Activated CD4-positive, alpha-beta T cell treated with anti-CD3 and anti-CD28 coated beads for 24 hours (primary cell): ENCODE measurements at regions not wholly inside any gene's neighbourhood (a gene's known extent, or its start where the extent isn't known, plus 50 kb on each side); places are given as distances from the start of the nearest gene placed in this dataset.

Experiments
- DNase-seq, 2 donors: peaks; one replicate each; pipeline ENCODE4 v3.0.0-alpha.2; 2020; ENCODE audit warnings: low read depth in 2 of 2

- DNase-seq: no peak
These were observed 160.3 kb downstream of the PTEN start for GRCh38 chr10:88023676-88024075.

DNA sequence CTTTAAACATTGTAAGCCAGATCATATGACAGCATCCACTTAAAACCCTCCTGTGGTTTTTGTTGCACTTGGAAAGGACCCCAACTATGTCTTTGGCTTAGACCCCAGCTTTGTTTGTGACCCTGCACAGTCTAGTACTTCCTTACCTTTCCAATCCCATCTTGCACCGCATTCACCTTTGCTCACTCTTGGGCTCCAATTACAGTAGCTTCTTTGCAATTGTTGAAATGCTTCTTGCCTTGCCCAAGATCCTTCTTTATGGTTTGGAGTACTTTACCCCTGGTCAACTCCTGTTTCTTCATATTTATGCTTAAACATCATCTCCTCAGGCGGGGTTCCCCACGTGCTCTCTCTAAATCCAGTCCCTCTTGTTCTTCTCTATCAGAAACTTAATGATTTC, 162.6 kb downstream of the PTEN start:
- DNase-seq: no peak

GRCh38 chr10:88027570-88027969, 164.1 kb downstream of the PTEN start:
- DNase-seq: no peak

- DNase-seq: no peak
These were observed 164.6 kb downstream of the PTEN start for GRCh38 chr10:88028072-88028471.

- no peak for DNase-seq
These were observed 165.2 kb downstream of the PTEN start for GRCh38 chr10:88028654-88029053.

DNA sequence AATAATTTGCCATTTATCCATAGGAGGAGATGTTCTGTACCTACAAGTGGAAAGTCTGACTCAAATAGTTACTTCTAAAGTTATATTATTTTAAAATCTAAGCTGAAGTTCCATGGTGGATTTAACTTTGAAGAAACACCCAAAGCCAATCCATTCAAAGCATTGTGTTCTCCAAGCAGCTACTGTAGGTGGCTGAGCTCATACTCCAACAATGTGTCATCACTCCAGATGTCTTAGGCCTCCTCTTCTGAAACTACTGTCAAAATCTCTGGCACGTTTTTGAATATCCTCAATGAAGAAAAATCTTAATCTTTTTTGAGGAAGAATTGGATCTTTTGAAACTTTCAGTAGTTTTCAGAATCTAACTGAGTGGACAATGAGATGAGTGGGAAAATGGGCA, 169.1 kb downstream of the PTEN start:
- DNase-seq: no peak

- DNase-seq: no peak
These were observed 170.0 kb downstream of the PTEN start for GRCh38 chr10:88033385-88033784.

DNA sequence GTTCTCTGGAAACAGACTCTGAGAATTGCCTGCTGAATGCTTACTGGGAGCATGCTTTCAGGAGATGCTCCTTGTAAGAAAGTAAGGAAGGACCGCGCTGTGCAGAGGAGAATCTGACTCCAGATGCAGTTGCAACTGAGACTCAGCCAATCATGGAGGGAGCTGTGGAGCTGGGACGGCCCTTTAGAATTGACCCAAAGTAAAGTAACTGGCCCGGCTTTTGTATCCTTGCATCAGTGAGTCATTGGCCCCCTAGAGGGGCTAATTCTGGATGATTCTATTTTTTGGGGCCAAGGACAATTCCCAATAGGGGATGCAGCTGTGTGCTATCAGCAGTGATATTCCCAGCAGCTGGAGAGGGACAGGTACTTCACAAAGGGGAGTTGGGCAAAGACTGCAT, 170.4 kb downstream of the PTEN start:
- DNase-seq: no peak

DNA sequence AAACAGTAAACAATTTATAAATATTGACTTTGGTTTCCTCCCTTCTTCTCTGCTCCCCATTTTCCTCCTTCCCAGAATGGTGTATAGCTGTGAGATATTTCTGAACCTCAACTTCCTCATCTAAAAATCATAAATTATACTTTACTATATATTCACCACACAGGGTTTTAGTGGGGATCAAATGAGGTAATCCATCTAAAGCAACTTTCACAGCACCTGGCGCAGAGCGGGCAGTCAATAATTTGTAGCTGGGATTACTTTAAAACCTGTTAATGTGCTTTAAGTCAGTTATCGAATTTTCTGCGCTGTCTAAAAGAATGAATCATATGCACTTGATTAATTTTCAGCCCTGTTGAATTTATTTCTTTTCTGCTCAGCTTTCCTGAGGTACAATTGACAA, 172.7 kb downstream of the PTEN start:
- DNase-seq: no peak

- no peak for DNase-seq
These were observed 174.2 kb downstream of the PTEN start for GRCh38 chr10:88037623-88038022.

GRCh38 chr10:88038268-88038667, 174.8 kb downstream of the PTEN start:
- DNase-seq: no peak

- no peak for DNase-seq
These were observed 176.2 kb downstream of the PTEN start for GRCh38 chr10:88039496-88040200.

- DNase-seq: no peak
These were observed 178.1 kb downstream of the PTEN start for GRCh38 chr10:88041243-88042159.

DNA sequence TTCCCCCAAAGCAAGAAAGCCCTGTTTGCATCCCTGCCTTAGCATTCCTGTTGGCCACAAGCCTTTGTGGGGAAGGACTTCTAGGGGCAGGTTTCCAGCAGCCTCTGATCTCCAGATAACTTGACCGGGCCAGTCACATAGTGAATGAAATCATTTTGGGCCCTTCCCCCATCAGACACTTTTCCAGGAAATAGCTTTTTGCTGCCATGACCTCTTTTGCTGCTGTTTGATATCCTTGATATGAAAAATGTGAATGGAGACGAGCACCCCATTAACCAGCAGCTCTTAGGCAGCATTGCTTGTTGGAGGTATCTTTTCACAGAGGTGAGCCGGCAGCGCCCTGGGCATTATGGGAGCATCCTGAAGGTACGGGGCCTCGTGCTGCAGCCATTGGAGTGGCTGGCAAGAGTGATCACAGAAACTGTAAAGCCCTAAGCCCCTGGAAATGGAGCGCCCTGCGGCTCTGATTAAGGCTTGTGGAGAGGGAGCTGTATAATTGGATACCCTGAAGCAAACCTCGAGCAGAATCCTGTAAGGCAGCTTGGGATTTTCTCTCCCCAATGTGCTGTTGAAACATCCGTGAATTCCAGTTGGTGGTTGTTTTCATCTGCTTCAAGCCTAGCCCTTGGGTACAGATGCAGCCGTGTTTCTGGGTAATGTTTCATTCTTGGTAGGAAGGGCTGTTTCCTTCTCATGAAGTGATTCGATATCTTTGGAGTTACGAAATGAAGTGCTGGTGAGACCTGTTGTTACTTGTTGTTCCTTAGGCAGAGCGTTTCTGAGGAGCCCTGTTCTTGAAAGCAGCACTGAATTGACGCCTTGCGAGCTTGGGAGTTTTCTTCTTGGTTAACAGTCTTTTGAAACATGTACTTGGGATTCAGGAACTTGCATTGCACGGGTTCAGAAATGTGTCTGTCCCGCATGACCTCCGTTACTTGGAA, 179.0 kb downstream of the PTEN start:
- no peak for DNase-seq

DNA sequence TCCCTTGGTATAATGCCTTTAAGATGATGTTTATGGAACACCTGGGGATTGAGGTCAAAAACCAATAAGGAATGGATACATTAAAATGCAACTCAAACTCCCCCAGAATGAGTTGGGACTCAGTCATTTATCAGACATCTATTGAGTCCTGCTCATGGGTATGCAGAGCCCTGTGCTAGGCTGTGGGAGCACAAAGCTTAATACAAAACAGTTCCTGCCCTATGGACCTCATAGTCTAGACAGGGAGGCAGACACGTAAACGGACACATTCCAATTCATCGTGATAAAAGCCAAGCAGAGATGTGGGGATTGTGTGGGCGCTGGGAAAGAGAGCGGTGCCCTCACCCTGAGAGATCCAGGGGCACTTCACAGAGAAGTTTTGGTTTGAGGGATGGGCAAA, 181.7 kb downstream of the PTEN start:
- no peak for DNase-seq

GRCh38 chr10:88045656-88046415, 182.4 kb downstream of the PTEN start:
- no peak for DNase-seq

GRCh38 chr10:88047579-88047978, 184.2 kb downstream of the PTEN start:
- no peak for DNase-seq

DNA sequence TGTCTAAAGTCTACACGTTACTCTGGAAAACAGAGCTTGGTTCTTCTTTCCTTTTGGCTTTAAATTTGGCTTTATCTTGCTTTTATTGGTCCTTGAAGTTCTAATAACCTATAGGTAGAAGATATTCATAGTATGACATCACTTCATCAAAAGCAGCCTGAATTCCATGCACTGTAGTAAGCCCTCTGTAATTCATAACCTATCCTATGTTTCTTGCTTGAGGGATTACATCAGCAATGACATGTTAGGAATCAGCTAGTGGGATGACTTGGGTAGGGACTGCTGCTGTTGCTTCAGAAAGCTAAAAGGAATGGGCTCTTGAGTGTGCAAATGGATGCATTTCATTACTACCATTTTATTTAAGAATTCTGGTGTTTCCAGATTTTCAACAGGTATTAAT, 184.9 kb downstream of the PTEN start:
- no peak for DNase-seq

DNA sequence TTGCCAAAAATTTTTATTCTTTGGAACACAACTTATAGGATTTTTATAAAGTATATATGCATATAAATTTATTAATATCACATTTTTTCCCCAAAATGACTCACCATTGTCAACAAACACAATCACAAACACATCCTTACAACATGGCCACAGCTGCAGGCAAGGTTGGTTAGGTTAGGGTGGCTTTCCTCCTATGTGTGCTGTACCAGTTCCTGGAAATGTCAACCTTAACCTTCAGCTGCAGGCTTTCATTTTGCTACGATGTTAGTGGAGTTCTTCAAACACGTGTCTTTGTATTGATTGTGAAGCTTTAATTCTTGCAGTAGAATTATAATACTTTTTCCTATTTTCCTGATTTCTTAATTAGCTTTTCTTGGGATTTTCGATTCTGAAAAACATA, 185.8 kb downstream of the PTEN start:
- DNase-seq: no peak

- DNase-seq: no peak
These were observed 194.3 kb downstream of the PTEN start for GRCh38 chr10:88057720-88058119.

GRCh38 chr10:88058750-88059149, 195.3 kb downstream of the PTEN start:
- no peak for DNase-seq
